HL-60 (cell line): ENCODE measurements at regions not wholly inside any gene's neighbourhood (a gene's known extent, or its start where the extent isn't known, plus 50 kb on each side); places are given as distances from the start of the nearest gene placed in this dataset.

Experiments
- DNase-seq, 2 experiments: peaks; one replicate each; pipeline ENCODE4 v3.0.0-alpha.2; 2010 to 2020; ENCODE audit warnings: low read depth in 1 of 2, low spot score in 1 of 2
- H3K27ac ChIP-seq: fragments of 250-450 bp; sonication (Bioruptor Pico); replicated peaks from 2 replicates; pipeline ENCODE4 v1.5.1; 2020; ENCODE audit warnings: mild to moderate bottlenecking, moderate library complexity
- H3K27me3 ChIP-seq: fragments of 250-450 bp; sonication (Bioruptor Pico); 2 replicates; pipeline ENCODE4 v1.5.1; 2021; ENCODE audit warnings: mild to moderate bottlenecking, moderate library complexity; ENCODE audit not compliant: insufficient read depth, poor library complexity, severe bottlenecking
- H3K4me3 ChIP-seq: replicated peaks from 2 replicates; pipeline ENCODE4 v1.5.1; 2011; ENCODE audit warnings: mild to moderate bottlenecking, control low read depth, low read length; ENCODE audit not compliant: insufficient read depth
- GABPA ChIP-seq: IDR thresholded peaks from 2 replicates; pipeline ENCODE4 v1.6.1; 2012; ENCODE audit warnings: low read depth
- POLR2AphosphoS5 ChIP-seq: IDR thresholded peaks from 2 replicates; pipeline ENCODE4 v1.6.1; 2012; ENCODE audit warnings: low read depth
- SPI1 ChIP-seq: IDR thresholded peaks from 2 replicates; pipeline ENCODE4 v1.6.1; 2012; ENCODE audit warnings: low read depth, mild to moderate bottlenecking, borderline replicate concordance
- TF ChIP-seq, protein P1 (sequence below): IDR thresholded peaks from 2 replicates; pipeline ENCODE4 v1.6.1; 2012; ENCODE audit warnings: low read depth; ENCODE audit not compliant: insufficient replicate concordance
- TF ChIP-seq, protein P2 (sequence below): IDR thresholded peaks from one replicate; pipeline ENCODE4 v1.5.1; 2011; ENCODE audit warnings: low read length, control low read depth, inconsistent platforms; ENCODE audit not compliant: insufficient read depth

DNA sequence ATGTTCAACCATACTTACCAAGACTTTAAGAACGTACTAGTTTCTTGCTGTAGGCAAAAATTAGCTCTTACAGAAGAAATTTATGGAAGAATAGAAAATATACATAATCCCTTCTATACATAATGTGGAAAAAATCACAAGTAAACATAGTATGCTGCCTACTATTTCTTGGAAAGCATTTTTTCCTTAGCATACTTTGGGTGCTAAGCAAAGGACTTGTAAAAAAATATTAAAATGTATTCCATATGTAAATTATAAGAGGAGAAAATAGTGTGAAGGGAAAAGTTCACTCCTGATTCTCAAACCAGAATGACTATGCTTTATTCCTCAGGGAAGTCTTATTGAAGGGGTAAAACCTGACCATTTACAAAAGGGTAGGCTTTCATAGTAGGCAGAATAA lies 243.8 kb upstream of the VLDLR start:
- TF ChIP-seq SPI1 = no peak
- TF ChIP-seq, protein P1, sequence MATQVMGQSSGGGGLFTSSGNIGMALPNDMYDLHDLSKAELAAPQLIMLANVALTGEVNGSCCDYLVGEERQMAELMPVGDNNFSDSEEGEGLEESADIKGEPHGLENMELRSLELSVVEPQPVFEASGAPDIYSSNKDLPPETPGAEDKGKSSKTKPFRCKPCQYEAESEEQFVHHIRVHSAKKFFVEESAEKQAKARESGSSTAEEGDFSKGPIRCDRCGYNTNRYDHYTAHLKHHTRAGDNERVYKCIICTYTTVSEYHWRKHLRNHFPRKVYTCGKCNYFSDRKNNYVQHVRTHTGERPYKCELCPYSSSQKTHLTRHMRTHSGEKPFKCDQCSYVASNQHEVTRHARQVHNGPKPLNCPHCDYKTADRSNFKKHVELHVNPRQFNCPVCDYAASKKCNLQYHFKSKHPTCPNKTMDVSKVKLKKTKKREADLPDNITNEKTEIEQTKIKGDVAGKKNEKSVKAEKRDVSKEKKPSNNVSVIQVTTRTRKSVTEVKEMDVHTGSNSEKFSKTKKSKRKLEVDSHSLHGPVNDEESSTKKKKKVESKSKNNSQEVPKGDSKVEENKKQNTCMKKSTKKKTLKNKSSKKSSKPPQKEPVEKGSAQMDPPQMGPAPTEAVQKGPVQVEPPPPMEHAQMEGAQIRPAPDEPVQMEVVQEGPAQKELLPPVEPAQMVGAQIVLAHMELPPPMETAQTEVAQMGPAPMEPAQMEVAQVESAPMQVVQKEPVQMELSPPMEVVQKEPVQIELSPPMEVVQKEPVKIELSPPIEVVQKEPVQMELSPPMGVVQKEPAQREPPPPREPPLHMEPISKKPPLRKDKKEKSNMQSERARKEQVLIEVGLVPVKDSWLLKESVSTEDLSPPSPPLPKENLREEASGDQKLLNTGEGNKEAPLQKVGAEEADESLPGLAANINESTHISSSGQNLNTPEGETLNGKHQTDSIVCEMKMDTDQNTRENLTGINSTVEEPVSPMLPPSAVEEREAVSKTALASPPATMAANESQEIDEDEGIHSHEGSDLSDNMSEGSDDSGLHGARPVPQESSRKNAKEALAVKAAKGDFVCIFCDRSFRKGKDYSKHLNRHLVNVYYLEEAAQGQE = no peak
- TF ChIP-seq, protein P2, sequence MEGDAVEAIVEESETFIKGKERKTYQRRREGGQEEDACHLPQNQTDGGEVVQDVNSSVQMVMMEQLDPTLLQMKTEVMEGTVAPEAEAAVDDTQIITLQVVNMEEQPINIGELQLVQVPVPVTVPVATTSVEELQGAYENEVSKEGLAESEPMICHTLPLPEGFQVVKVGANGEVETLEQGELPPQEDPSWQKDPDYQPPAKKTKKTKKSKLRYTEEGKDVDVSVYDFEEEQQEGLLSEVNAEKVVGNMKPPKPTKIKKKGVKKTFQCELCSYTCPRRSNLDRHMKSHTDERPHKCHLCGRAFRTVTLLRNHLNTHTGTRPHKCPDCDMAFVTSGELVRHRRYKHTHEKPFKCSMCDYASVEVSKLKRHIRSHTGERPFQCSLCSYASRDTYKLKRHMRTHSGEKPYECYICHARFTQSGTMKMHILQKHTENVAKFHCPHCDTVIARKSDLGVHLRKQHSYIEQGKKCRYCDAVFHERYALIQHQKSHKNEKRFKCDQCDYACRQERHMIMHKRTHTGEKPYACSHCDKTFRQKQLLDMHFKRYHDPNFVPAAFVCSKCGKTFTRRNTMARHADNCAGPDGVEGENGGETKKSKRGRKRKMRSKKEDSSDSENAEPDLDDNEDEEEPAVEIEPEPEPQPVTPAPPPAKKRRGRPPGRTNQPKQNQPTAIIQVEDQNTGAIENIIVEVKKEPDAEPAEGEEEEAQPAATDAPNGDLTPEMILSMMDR = no peak
- TF ChIP-seq GABPA = no peak
- no peak for TF ChIP-seq POLR2AphosphoS5
- H3K27me3 ChIP-seq = no peaks in the 10 kb centered on the region
- H3K4me3 ChIP-seq = no peak overlapping the region
- DNase-seq = no peak
- no peak overlapping the region for H3K27ac ChIP-seq

DNA sequence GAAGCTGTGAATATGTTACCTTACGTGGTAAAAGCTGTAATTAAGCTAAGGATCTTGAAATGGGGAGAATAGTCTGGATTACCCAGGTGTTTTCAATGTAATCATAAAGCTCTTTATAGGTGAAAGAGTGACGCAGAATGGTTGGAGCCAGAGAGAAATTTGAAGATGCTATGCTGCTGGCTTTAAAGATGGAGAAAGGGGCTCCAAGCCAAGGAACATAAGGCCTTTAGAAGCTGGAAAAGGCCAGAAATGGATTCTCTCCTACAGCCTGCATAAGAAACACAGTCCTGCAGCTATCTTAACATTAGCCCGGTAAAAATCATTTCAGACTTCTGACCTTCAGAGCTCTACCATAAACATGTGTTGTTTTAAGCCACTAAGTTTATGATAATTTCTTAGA lies 243.3 kb upstream of the VLDLR start:
- no peak for DNase-seq
- H3K4me3 ChIP-seq = no peak overlapping the region
- TF ChIP-seq POLR2AphosphoS5 (no peak), SPI1 (no peak), GABPA (no peak)
- TF ChIP-seq, protein P1 = no peak
- TF ChIP-seq, protein P2 = no peak
- H3K27ac ChIP-seq = no peak overlapping the region
- H3K27me3 ChIP-seq = no peaks in the 10 kb centered on the region

DNA sequence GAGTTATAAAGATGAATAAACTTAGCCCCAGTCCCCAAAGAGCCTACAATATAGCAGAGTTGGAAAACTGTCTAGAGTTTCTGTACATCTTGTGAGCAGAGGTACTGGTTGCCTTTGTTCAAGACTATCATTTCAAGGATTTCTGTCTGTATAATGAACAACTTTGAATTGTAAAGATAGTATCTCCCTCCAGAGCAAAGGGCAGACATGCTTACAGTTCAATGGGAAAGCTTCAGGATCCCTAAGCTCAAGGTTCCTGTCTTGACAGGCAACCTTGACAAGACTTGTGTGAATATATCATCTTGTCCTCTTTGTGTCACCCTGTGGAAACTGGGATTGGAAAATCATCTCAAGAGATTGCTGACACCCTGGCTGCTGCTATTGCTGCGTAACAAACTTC lies 242.8 kb upstream of the VLDLR start:
- TF ChIP-seq GABPA = no peak
- TF ChIP-seq, protein P1 = no peak
- no peak for TF ChIP-seq POLR2AphosphoS5
- TF ChIP-seq, protein P2 = no peak
- no peak for TF ChIP-seq SPI1
- no peak overlapping the region for H3K4me3 ChIP-seq
- no peak overlapping the region for H3K27ac ChIP-seq
- H3K27me3 ChIP-seq = no peaks in the 10 kb centered on the region
- no peak for DNase-seq
